Transverse colon (tissue), 4 donors: ENCODE measurements at regions not wholly inside any gene's neighbourhood (a gene's known extent, or its start where the extent isn't known, plus 50 kb on each side); places are given as distances from the start of the nearest gene placed in this dataset.

Experiments used
- DNase-seq: peaks from one replicate; pipeline ENCODE4 v3.0.0-alpha.2; 2019
- H3K27ac ChIP-seq, 4 donors: fragments of 200-600 bp; sonication (generic); 2 replicates each; pipeline ENCODE4 v1.5.1; 2016 to 2018; ENCODE audit warnings: inconsistent platforms in 4 of 4
- H3K27me3 ChIP-seq: fragments of 200-600 bp; sonication (generic); 2 replicates; pipeline ENCODE4 v1.5.1; 2017; ENCODE audit warnings: inconsistent platforms
- H3K36me3 ChIP-seq, 4 donors: fragments of 200-600 bp; sonication (generic); 2 replicates each; pipeline ENCODE4 v1.5.1; 2017 to 2019; ENCODE audit warnings: inconsistent platforms in 4 of 4
- H3K4me1 ChIP-seq, 4 donors: fragments of 200-600 bp; sonication (generic); 2 replicates each; pipeline ENCODE4 v1.5.1; 2017 to 2020; ENCODE audit warnings: inconsistent platforms in 4 of 4
- H3K4me3 ChIP-seq, 4 donors: fragments of 200-600 bp; sonication (generic); 1 replicate in 1 of 4; 2 replicates in 3 of 4; pipeline versions ENCODE4 v1.5.1 to v1.6.1; 2017 to 2019; ENCODE audit warnings: inconsistent platforms in 4 of 4
- H3K9me3 ChIP-seq, 2 donors: fragments of 200-600 bp; sonication (generic); 2 replicates each; pipeline ENCODE4 v1.5.1; 2017 to 2019; ENCODE audit warnings: inconsistent platforms in 2 of 2
- CTCF ChIP-seq, 5 experiments: fragments of 200-600 bp in 3 of 5; fragments of 450-650 bp in 2 of 5; sonication (generic) in 3 of 5; IDR thresholded peaks; 1 replicate in 2 of 5; 2 replicates in 3 of 5; pipeline ENCODE4 v1.5.1; 2016 to 2017; ENCODE audit warnings: antibody characterized with exemption in 5 of 5, inconsistent platforms in 3 of 5, mild to moderate bottlenecking in 2 of 5, moderate library complexity in 1 of 5
- EP300 ChIP-seq: sonication (generic); formaldehyde crosslinking; IDR thresholded peaks from one replicate; pipeline ENCODE4 v1.6.1; 2017; ENCODE audit warnings: antibody characterized with exemption, low read depth
- POLR2A ChIP-seq: fragments of 450-650 bp; IDR thresholded peaks from one replicate; pipeline ENCODE4 v1.6.1; 2016; ENCODE audit warnings: antibody characterized with exemption, mild to moderate bottlenecking, moderate library complexity
- POLR2AphosphoS5 ChIP-seq, 3 donors: sonication (generic); formaldehyde crosslinking; IDR thresholded peaks; one replicate each; pipeline ENCODE4 v1.6.1; 2016; ENCODE audit warnings: antibody characterized with exemption in 3 of 3
- WGBS, 2 donors: methylation state at CpG; one replicate each; pipeline ENCODE4 v1.1.5; 2018; ENCODE audit warnings: low coverage in 1 of 2; 5-methylcytosine and 5-hydroxymethylcytosine counted together
- in situ Hi-C, 4 donors: fragments of 200-750 bp; cut with MboI; loops; one replicate each; pipeline versions ENCODE4 v1.15.0 to v1.15.1; 2017; ENCODE audit warnings: low sequenced_read_pairs in 3 of 4, low pct_ligation_motif_present in 1 of 4, low pct_unique_long_range_greater_than_20kb in 1 of 4
- intact Hi-C: fragments of 100-400 bp; cut with DNase I; formaldehyde crosslinking; loops from one replicate; pipeline ENCODE4 v1.15.1; 2023; ENCODE audit warnings: low total_unique reads

GRCh38 chr2:83916559-83916958 lies 542.5 kb downstream of the SUCLG1 start:
- TF ChIP-seq POLR2AphosphoS5 (IDR thresholded peaks at IDR 0.05) = no peak
- H3K9me3 ChIP-seq = no peaks in the 10 kb centered on the region
- no peaks in the 10 kb centered on the region for H3K36me3 ChIP-seq
- H3K27ac ChIP-seq = no peak overlapping the region
- H3K4me1 ChIP-seq = no peaks in the 10 kb centered on the region
- DNase-seq = no peak
- intact Hi-C loops = no loop called here
- in situ Hi-C loops = no loop called here
- H3K4me3 ChIP-seq = no peak overlapping the region
- no peaks in the 10 kb centered on the region for H3K27me3 ChIP-seq

GRCh38 chr2:83915381-83915780 lies 543.7 kb downstream of the SUCLG1 start:
- TF ChIP-seq POLR2A (no peak), EP300 (no peak), CTCF (IDR thresholded peaks at IDR 0.05) (no peak)
- Histone ChIP-seq H3K4me1 (no peaks in the 10 kb centered on the region), H3K27ac (no peak overlapping the region), H3K27me3 (no peaks in the 10 kb centered on the region), H3K4me3 (no peak overlapping the region), H3K36me3 (no peaks in the 10 kb centered on the region), H3K9me3 (no peaks in the 10 kb centered on the region)
- DNase-seq = no peak
- intact Hi-C loops (no loop called here), in situ Hi-C loops (no loop called here)

- Histone ChIP-seq H3K27me3 (no peaks in the 10 kb centered on the region), H3K4me3 (no peak overlapping the region), H3K36me3 (no peaks in the 10 kb centered on the region), H3K4me1 (no peaks in the 10 kb centered on the region), H3K9me3 (no peaks in the 10 kb centered on the region), H3K27ac (no peak overlapping the region)
- in situ Hi-C loops = no loop called here
- TF ChIP-seq POLR2A (no peak), EP300 (no peak), CTCF (IDR thresholded peaks at IDR 0.05) (no peak), POLR2AphosphoS5 (IDR thresholded peaks at IDR 0.05) (no peak)
- DNase-seq = no peak
- intact Hi-C loops = no loop called here
These were observed 550.3 kb downstream of the SUCLG1 start for GRCh38 chr2:83908750-83909149.

GRCh38 chr2:83901317-83901716 lies 557.8 kb downstream of the SUCLG1 start:
- DNase-seq = no peak
- Histone ChIP-seq H3K9me3 (no peaks in the 10 kb centered on the region), H3K27ac (no peak overlapping the region), H3K27me3 (no peaks in the 10 kb centered on the region), H3K36me3 (no peaks in the 10 kb centered on the region), H3K4me1 (no peaks in the 10 kb centered on the region), H3K4me3 (no peak overlapping the region)
- intact Hi-C loops (no loop called here), in situ Hi-C loops (no loop called here)
- 54% methylated on average over 3 of the region's 3 CpGs; no CpG with 5 or more reads in 1 of the 2 donors for WGBS, 2 donors
- TF ChIP-seq EP300 (no peak), POLR2AphosphoS5 (IDR thresholded peaks at IDR 0.05) (no peak), POLR2A (no peak), CTCF (IDR thresholded peaks at IDR 0.05) (no peak)

GRCh38 chr2:83900862-83901261 lies 558.2 kb downstream of the SUCLG1 start:
- H3K4me1 ChIP-seq = no peaks in the 10 kb centered on the region
- H3K27me3 ChIP-seq = no peaks in the 10 kb centered on the region
- no peaks in the 10 kb centered on the region for H3K9me3 ChIP-seq
- H3K36me3 ChIP-seq = no peaks in the 10 kb centered on the region
- no peak overlapping the region for H3K27ac ChIP-seq
- no peak overlapping the region for H3K4me3 ChIP-seq
- intact Hi-C loops (no loop called here), in situ Hi-C loops (no loop called here)
- no peak for TF ChIP-seq CTCF (IDR thresholded peaks at IDR 0.05)
- no peak for TF ChIP-seq POLR2A
- TF ChIP-seq EP300 = no peak
- TF ChIP-seq POLR2AphosphoS5 (IDR thresholded peaks at IDR 0.05) = no peak
- no peak for DNase-seq
- WGBS, 2 donors = 67 to 81% methylated on average over 1 of the region's 1 CpG
